ENCODE measurements at regions not wholly inside any gene's neighbourhood (a gene's known extent, or its start where the extent isn't known, plus 50 kb on each side); places are given as distances from the start of the nearest gene placed in this dataset.

DNA sequence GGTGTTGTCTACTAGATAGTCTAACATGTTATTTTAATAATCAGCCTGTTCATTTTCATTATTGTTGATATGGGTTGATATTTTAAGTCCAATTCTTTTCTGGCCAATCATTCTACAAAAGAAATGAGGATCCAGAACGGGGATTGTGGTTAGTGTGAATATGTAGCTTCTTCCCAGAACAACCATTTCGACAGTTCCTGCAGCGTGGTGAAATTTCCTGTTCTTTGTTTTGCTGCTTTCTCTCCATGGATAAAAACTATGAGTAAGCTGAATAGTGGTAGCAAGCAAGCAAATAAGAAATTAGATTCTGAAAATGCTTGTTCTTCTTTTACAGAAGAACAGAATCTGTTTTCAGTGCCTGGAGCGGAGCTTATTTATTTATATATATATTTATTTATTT is 65.5 kb upstream of the F13A1 start:
- H3K4me2 ChIP-seq (ENCODE audit: low read length): no peak overlapping the region

DNA sequence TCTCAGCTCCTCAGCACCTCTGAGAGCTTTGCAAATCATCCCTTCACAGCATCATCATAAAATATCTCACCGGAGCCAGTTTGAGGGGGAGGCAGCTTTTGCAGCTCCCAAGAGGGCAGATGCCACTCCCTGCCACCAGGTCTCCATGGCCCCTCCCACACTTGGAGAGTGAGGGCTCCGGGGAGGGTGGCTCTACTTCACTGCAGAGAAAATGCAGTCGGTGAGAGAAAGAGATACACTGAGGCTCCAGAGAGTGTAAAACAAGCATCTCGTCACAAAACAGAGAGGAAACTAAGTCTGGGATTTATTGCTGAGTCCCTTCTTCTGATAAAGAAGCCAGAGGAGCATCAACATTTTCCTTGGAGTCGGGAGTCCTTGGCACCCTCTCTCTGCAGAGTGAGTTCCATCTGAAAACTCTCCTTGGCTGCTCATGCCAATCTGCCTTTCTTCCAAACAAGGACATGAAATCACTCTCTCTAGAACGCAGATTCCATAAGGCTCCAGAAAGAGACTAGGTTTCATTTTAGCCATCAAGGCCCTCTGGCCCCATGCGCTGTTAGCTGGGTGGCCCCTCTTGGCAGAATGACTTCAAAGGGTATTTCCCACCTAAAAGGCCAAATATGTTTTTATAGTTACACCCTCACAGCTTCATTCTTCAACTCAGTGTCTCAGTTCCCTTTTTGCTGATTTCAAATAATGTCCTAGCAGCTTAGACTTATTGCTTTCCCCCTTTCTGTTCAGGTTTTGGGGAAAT is 70.6 kb upstream of the F13A1 start:
- no CpG with 5 or more reads among the region's 7 CpGs for WGBS (ENCODE audit: extremely low coverage, insufficient coverage, insufficient read length)
- Histone ChIP-seq H3K9ac (ENCODE audit: low read length) (no peak overlapping the region), H3K36me3 (ENCODE audit: control insufficient read depth in 1 of 2, insufficient read depth in 2 of 2, low read length in 2 of 2) (no peaks in the 10 kb centered on the region), H3K27ac (ENCODE audit: low read depth, low read length) (no peak overlapping the region), H3K14ac (ENCODE audit: low read length) (no peak overlapping the region), H4K8ac (ENCODE audit: low read depth, low read length) (no peak overlapping the region), H2BK5ac (ENCODE audit: low read depth, low read length, poor library complexity) (no peak overlapping the region), H3K4ac (ENCODE audit: low read depth, low read length) (no peak overlapping the region), H3K4me2 (ENCODE audit: low read length) (no peak overlapping the region), H3K18ac (ENCODE audit: low read length) (no peak overlapping the region), H3K4me3 (ENCODE audit: low read depth, low read length) (no peak overlapping the region), H3K79me1 (ENCODE audit: low read length) (no peaks in the 10 kb centered on the region), H4K91ac (ENCODE audit: low read depth, low read length) (no peak overlapping the region), H3K23ac (ENCODE audit: low read length) (no peak overlapping the region), H3K79me2 (ENCODE audit: control insufficient read depth, insufficient read depth, low read length, poor library complexity) (no peaks in the 10 kb centered on the region), H3K4me1 (ENCODE audit: control insufficient read depth in 1 of 2, insufficient read depth in 2 of 2, low read length in 2 of 2) (no peaks in the 10 kb centered on the region), H2BK12ac (ENCODE audit: low read length) (no peak overlapping the region), H2AK5ac (ENCODE audit: low read length) (no peak overlapping the region), H4K12ac (ENCODE audit: low read depth, low read length) (no peak overlapping the region), H3K9me3 (ENCODE audit: insufficient read depth, low read depth, low read length) (no peaks in the 10 kb centered on the region), H2AFZ (ENCODE audit: insufficient read depth, low read length, poor library complexity) (no peak overlapping the region), H3K27me3 (ENCODE audit: insufficient read depth, low read length) (no peaks in the 10 kb centered on the region), H2BK120ac (ENCODE audit: insufficient read depth, low read length, poor library complexity) (no peak overlapping the region)
- DNase-seq: no peak

More for the DNA sequence above, 65.5 kb upstream of the F13A1 start:
- H3K4me1 ChIP-seq (ENCODE audit: control insufficient read depth in 1 of 2, insufficient read depth in 2 of 2, low read length in 2 of 2): no peaks in the 10 kb centered on the region
- H4K12ac ChIP-seq (ENCODE audit: low read depth, low read length): no peak overlapping the region
- no peak overlapping the region for H2BK5ac ChIP-seq (ENCODE audit: low read depth, low read length, poor library complexity)
- no peaks in the 10 kb centered on the region for H3K79me1 ChIP-seq (ENCODE audit: low read length)
- no peak overlapping the region for H2AFZ ChIP-seq (ENCODE audit: insufficient read depth, low read length, poor library complexity)
- H4K91ac ChIP-seq (ENCODE audit: low read depth, low read length): no peak overlapping the region
- H3K23ac ChIP-seq (ENCODE audit: low read length): no peak overlapping the region
- no peaks in the 10 kb centered on the region for H3K36me3 ChIP-seq (ENCODE audit: control insufficient read depth in 1 of 2, insufficient read depth in 2 of 2, low read length in 2 of 2)
- H3K27ac ChIP-seq (ENCODE audit: low read depth, low read length): no peak overlapping the region
- no peak overlapping the region for H2AK5ac ChIP-seq (ENCODE audit: low read length)
- no peak overlapping the region for H4K8ac ChIP-seq (ENCODE audit: low read depth, low read length)
- WGBS (ENCODE audit: extremely low coverage, insufficient coverage, insufficient read length): no CpG with 5 or more reads among the region's 4 CpGs
- H2BK12ac ChIP-seq (ENCODE audit: low read length): no peak overlapping the region
- no peak overlapping the region for H3K4ac ChIP-seq (ENCODE audit: low read depth, low read length)
- H3K9me3 ChIP-seq (ENCODE audit: insufficient read depth, low read depth, low read length): no peaks in the 10 kb centered on the region
- no peaks in the 10 kb centered on the region for H3K27me3 ChIP-seq (ENCODE audit: insufficient read depth, low read length)
- no peak overlapping the region for H3K18ac ChIP-seq (ENCODE audit: low read length)
- DNase-seq: peak in 1 of 2 donors; percentile 7
- H3K79me2 ChIP-seq (ENCODE audit: control insufficient read depth, insufficient read depth, low read length, poor library complexity): no peaks in the 10 kb centered on the region
- no peak overlapping the region for H3K4me3 ChIP-seq (ENCODE audit: low read depth, low read length)
- H3K9ac ChIP-seq (ENCODE audit: low read length): no peak overlapping the region
- H2BK120ac ChIP-seq (ENCODE audit: insufficient read depth, low read length, poor library complexity): no peak overlapping the region
- no peak overlapping the region for H3K14ac ChIP-seq (ENCODE audit: low read length)

- no peak overlapping the region for H3K14ac ChIP-seq (ENCODE audit: low read length)
- H3K18ac ChIP-seq (ENCODE audit: low read length): no peak overlapping the region
- H3K36me3 ChIP-seq (ENCODE audit: control insufficient read depth in 1 of 2, insufficient read depth in 2 of 2, low read length in 2 of 2): no peaks in the 10 kb centered on the region
- DNase-seq: no peak
- no peaks in the 10 kb centered on the region for H3K27me3 ChIP-seq (ENCODE audit: insufficient read depth, low read length)
- H4K8ac ChIP-seq (ENCODE audit: low read depth, low read length): no peak overlapping the region
- no peak overlapping the region for H2BK120ac ChIP-seq (ENCODE audit: insufficient read depth, low read length, poor library complexity)
- H4K12ac ChIP-seq (ENCODE audit: low read depth, low read length): no peak overlapping the region
- H4K91ac ChIP-seq (ENCODE audit: low read depth, low read length): no peak overlapping the region
- WGBS (ENCODE audit: extremely low coverage, insufficient coverage, insufficient read length): no CpG with 5 or more reads among the region's 7 CpGs
- H3K4ac ChIP-seq (ENCODE audit: low read depth, low read length): no peak overlapping the region
- H3K9ac ChIP-seq (ENCODE audit: low read length): no peak overlapping the region
- H3K4me2 ChIP-seq (ENCODE audit: low read length): no peak overlapping the region
- no peak overlapping the region for H3K27ac ChIP-seq (ENCODE audit: low read depth, low read length)
- no peak overlapping the region for H3K4me3 ChIP-seq (ENCODE audit: low read depth, low read length)
- H2AFZ ChIP-seq (ENCODE audit: insufficient read depth, low read length, poor library complexity): no peak overlapping the region
- H3K79me1 ChIP-seq (ENCODE audit: low read length): no peaks in the 10 kb centered on the region
- H3K79me2 ChIP-seq (ENCODE audit: control insufficient read depth, insufficient read depth, low read length, poor library complexity): no peaks in the 10 kb centered on the region
- no peak overlapping the region for H3K23ac ChIP-seq (ENCODE audit: low read length)
- H2BK12ac ChIP-seq (ENCODE audit: low read length): no peak overlapping the region
- no peaks in the 10 kb centered on the region for H3K9me3 ChIP-seq (ENCODE audit: insufficient read depth, low read depth, low read length)
- no peaks in the 10 kb centered on the region for H3K4me1 ChIP-seq (ENCODE audit: control insufficient read depth in 1 of 2, insufficient read depth in 2 of 2, low read length in 2 of 2)
- H2BK5ac ChIP-seq (ENCODE audit: low read depth, low read length, poor library complexity): no peak overlapping the region
- H2AK5ac ChIP-seq (ENCODE audit: low read length): no peak overlapping the region
Observed at GRCh38 chr6:6392214-6393068, 72.0 kb upstream of the F13A1 start.

DNA sequence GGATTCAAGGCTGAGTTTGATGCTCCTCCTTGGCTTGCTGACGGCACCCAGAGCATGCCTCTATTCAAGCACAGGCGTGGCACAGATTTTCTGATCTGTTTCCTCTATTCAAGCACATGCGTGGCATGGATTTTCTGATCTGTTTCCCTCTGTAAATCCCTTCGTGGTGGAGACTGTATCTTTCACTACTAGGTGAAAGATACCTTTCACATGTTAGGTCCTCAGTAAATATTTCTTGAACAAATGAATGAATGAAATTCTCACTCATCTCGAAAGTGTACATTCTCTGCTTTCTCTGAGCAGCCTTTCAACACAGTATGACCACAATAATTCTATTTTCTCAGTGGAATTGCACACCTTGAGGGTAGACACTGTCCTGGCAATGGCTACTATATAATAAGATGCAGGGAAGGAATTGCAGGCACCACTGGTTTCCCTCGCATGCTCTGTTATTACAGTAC is 72.6 kb upstream of the F13A1 start:
- no CpG with 5 or more reads among the region's 6 CpGs for whole genome bisulfite sequencing (ENCODE audit: extremely low coverage, insufficient coverage, insufficient read length)
- H3K9me3 ChIP-seq (ENCODE audit: insufficient read depth, low read depth, low read length): no peaks in the 10 kb centered on the region
- H2AFZ ChIP-seq (ENCODE audit: insufficient read depth, low read length, poor library complexity): no peak overlapping the region
- no peak overlapping the region for H3K23ac ChIP-seq (ENCODE audit: low read length)
- H4K8ac ChIP-seq (ENCODE audit: low read depth, low read length): no peak overlapping the region
- no peak overlapping the region for H3K9ac ChIP-seq (ENCODE audit: low read length)
- no peaks in the 10 kb centered on the region for H3K27me3 ChIP-seq (ENCODE audit: insufficient read depth, low read length)
- no peak overlapping the region for H3K18ac ChIP-seq (ENCODE audit: low read length)
- DNase-seq: no peak
- no peaks in the 10 kb centered on the region for H3K79me2 ChIP-seq (ENCODE audit: control insufficient read depth, insufficient read depth, low read length, poor library complexity)
- H3K4ac ChIP-seq (ENCODE audit: low read depth, low read length): no peak overlapping the region
- H3K4me3 ChIP-seq (ENCODE audit: low read depth, low read length): no peak overlapping the region
- H4K12ac ChIP-seq (ENCODE audit: low read depth, low read length): no peak overlapping the region
- no peak overlapping the region for H3K14ac ChIP-seq (ENCODE audit: low read length)
- H3K79me1 ChIP-seq (ENCODE audit: low read length): no peaks in the 10 kb centered on the region
- no peaks in the 10 kb centered on the region for H3K36me3 ChIP-seq (ENCODE audit: control insufficient read depth in 1 of 2, insufficient read depth in 2 of 2, low read length in 2 of 2)
- H2BK120ac ChIP-seq (ENCODE audit: insufficient read depth, low read length, poor library complexity): no peak overlapping the region
- H4K91ac ChIP-seq (ENCODE audit: low read depth, low read length): no peak overlapping the region
- no peak overlapping the region for H2AK5ac ChIP-seq (ENCODE audit: low read length)
- H3K4me2 ChIP-seq (ENCODE audit: low read length): no peak overlapping the region
- H3K27ac ChIP-seq (ENCODE audit: low read depth, low read length): no peak overlapping the region
- H2BK5ac ChIP-seq (ENCODE audit: low read depth, low read length, poor library complexity): no peak overlapping the region
- H2BK12ac ChIP-seq (ENCODE audit: low read length): no peak overlapping the region
- no peaks in the 10 kb centered on the region for H3K4me1 ChIP-seq (ENCODE audit: control insufficient read depth in 1 of 2, insufficient read depth in 2 of 2, low read length in 2 of 2)

Measured in trophoblast cell (in vitro differentiated cells and primary cell).